ENCODE measurements at regions not wholly inside any gene's neighbourhood (a gene's known extent, or its start where the extent isn't known, plus 50 kb on each side); places are given as distances from the start of the nearest gene placed in this dataset.

- no peak overlapping the region for H3K4me3 ChIP-seq (ENCODE audit: low read depth, low read length)
- DNase-seq (ENCODE audit: low read depth), result no peak
- no peak for TF ChIP-seq POLR2A (IDR thresholded peaks at IDR 0.05; ENCODE audit: extremely low read depth, insufficient read length)
- TF ChIP-seq CTCF (IDR thresholded peaks at IDR 0.05; ENCODE audit: low read depth, low read length), result no peak
- TF ChIP-seq MYC (IDR thresholded peaks at IDR 0.05; ENCODE audit: low read depth, low read length), result no peak
- TF ChIP-seq MAX (IDR thresholded peaks at IDR 0.05; ENCODE audit: low read depth, low read length), result no peak
Measured at GRCh38 chr2:190815226-190815625, 65.4 kb upstream of the GLS start.

GRCh38 chr2:190817082-190817481 lies 63.5 kb upstream of the GLS start:
- TF ChIP-seq MYC (IDR thresholded peaks at IDR 0.05; ENCODE audit: low read depth, low read length) (no peak), MAX (IDR thresholded peaks at IDR 0.05; ENCODE audit: low read depth, low read length) (no peak), CTCF (IDR thresholded peaks at IDR 0.05; ENCODE audit: low read depth, low read length) (no peak), POLR2A (IDR thresholded peaks at IDR 0.05; ENCODE audit: extremely low read depth, insufficient read length) (no peak)
- DNase-seq (ENCODE audit: low read depth), result no peak
- no peak overlapping the region for H3K4me3 ChIP-seq (ENCODE audit: low read depth, low read length)

- no peak for TF ChIP-seq MYC (IDR thresholded peaks at IDR 0.05; ENCODE audit: low read depth, low read length)
- TF ChIP-seq POLR2A (IDR thresholded peaks at IDR 0.05; ENCODE audit: extremely low read depth, insufficient read length), result no peak
- TF ChIP-seq MAX (IDR thresholded peaks at IDR 0.05; ENCODE audit: low read depth, low read length), result no peak
- TF ChIP-seq CTCF (IDR thresholded peaks at IDR 0.05; ENCODE audit: low read depth, low read length), result no peak
- no peak overlapping the region for H3K4me3 ChIP-seq (ENCODE audit: low read depth, low read length)
- no peak for DNase-seq (ENCODE audit: low read depth)
Measured at GRCh38 chr2:190819840-190820301, 60.8 kb upstream of the GLS start.

- H3K4me3 ChIP-seq (ENCODE audit: low read depth, low read length), result no peak overlapping the region
- no peak for DNase-seq (ENCODE audit: low read depth)
Measured at GRCh38 chr2:190820416-190820815, 60.2 kb upstream of the GLS start.

GRCh38 chr2:190822043-190822442 lies 58.6 kb upstream of the GLS start:
- TF ChIP-seq POLR2A (IDR thresholded peaks at IDR 0.05; ENCODE audit: extremely low read depth, insufficient read length) (no peak), MYC (IDR thresholded peaks at IDR 0.05; ENCODE audit: low read depth, low read length) (no peak), MAX (IDR thresholded peaks at IDR 0.05; ENCODE audit: low read depth, low read length) (no peak), CTCF (IDR thresholded peaks at IDR 0.05; ENCODE audit: low read depth, low read length) (no peak)
- no peak for DNase-seq (ENCODE audit: low read depth)
- H3K4me3 ChIP-seq (ENCODE audit: low read depth, low read length), result no peak overlapping the region

More at GRCh38 chr2:190820416-190820815, 60.2 kb upstream of the GLS start:
- TF ChIP-seq POLR2A (IDR thresholded peaks at IDR 0.05; ENCODE audit: extremely low read depth, insufficient read length) (no peak), MYC (IDR thresholded peaks at IDR 0.05; ENCODE audit: low read depth, low read length) (no peak), CTCF (IDR thresholded peaks at IDR 0.05; ENCODE audit: low read depth, low read length) (no peak), MAX (IDR thresholded peaks at IDR 0.05; ENCODE audit: low read depth, low read length) (no peak)

Measured in NB4 (cell line).